Sigmoid colon (tissue), 6 donors: ENCODE measurements at regions not wholly inside any gene's neighbourhood (a gene's known extent, or its start where the extent isn't known, plus 50 kb on each side); places are given as distances from the start of the nearest gene placed in this dataset.

Experiments used
- DNase-seq: peaks from one replicate; pipeline ENCODE4 v3.0.0-alpha.2; 2019
- H3K27ac ChIP-seq, 4 donors: fragments of 200-600 bp; sonication (generic); one replicate each; pipeline ENCODE4 v1.5.1; 2016 to 2019; ENCODE audit warnings: mild to moderate bottlenecking in 1 of 4
- H3K27me3 ChIP-seq, 3 donors: fragments of 200-600 bp; sonication (generic); one replicate each; pipeline ENCODE4 v1.5.1; 2019; ENCODE audit warnings: mild to moderate bottlenecking in 1 of 3
- H3K36me3 ChIP-seq, 4 donors: fragments of 200-600 bp; sonication (generic); one replicate each; pipeline ENCODE4 v1.5.1; 2016 to 2019
- H3K4me1 ChIP-seq, 4 donors: fragments of 200-600 bp; sonication (generic); one replicate each; pipeline ENCODE4 v1.5.1; 2017 to 2019
- H3K4me3 ChIP-seq, 4 donors: fragments of 200-600 bp; sonication (generic); one replicate each; pipeline ENCODE4 v1.5.1; 2017 to 2019; ENCODE audit warnings: mild to moderate bottlenecking in 2 of 4, moderate library complexity in 1 of 4
- H3K9me3 ChIP-seq, 4 donors: fragments of 200-600 bp in 3 of 4; sonication (generic) in 3 of 4; one replicate each; pipeline versions ENCODE4 v1.5.1 to v1.6.1; 2013 to 2019
- EP300 ChIP-seq, 4 donors: sonication (generic); formaldehyde crosslinking; IDR thresholded peaks; one replicate each; pipeline ENCODE4 v1.6.1; 2017; ENCODE audit warnings: antibody characterized with exemption in 4 of 4
- POLR2A ChIP-seq, 2 donors: fragments of 450-650 bp; IDR thresholded peaks; one replicate each; pipeline ENCODE4 v1.6.1; 2016; ENCODE audit warnings: antibody characterized with exemption in 2 of 2, mild to moderate bottlenecking in 2 of 2, moderate library complexity in 2 of 2
- POLR2AphosphoS5 ChIP-seq, 4 donors: sonication (generic); formaldehyde crosslinking; IDR thresholded peaks; one replicate each; pipeline ENCODE4 v1.6.1; 2017; ENCODE audit warnings: antibody characterized with exemption in 4 of 4
- WGBS, 2 donors: extraction: QIAGEN DNeasy Blood & Tissue Kit; methylation state at CpG; one replicate each; pipeline ENCODE4 v1.1.7; 2013; 5-methylcytosine and 5-hydroxymethylcytosine counted together
- intact Hi-C: fragments of 100-400 bp; cut with DNase I; formaldehyde crosslinking; loops from one replicate; pipeline ENCODE4 v1.15.1; 2023
- TF ChIP-seq, protein P1 (sequence below), 4 experiments: fragments of 450-650 bp in 3 of 4; fragments of 200-600 bp in 1 of 4; IDR thresholded peaks; one replicate each; pipeline ENCODE4 v1.5.1; 2016 to 2019; ENCODE audit warnings: antibody characterized with exemption in 4 of 4, mild to moderate bottlenecking in 3 of 4, moderate library complexity in 2 of 4
- donor health status: healthy with polysubstance abuse.
- donor health status: healthy.

DNA sequence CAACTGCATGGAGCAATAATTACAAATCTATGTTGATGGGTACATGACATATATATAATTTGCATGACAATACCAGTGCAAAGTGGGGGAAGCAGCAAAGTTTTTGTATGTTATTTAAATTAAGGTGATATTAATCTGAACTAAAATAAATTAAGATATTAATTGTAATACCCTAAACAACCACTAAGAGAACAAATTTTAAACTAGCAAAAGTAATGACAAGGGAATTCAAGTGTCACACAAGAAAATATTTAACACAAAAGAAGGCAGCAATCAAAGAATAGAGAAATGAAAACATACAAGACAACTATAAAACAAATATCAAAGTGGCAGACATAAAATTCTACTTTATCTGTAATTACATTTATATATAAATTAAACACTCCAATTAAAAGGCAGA lies 2003.4 kb downstream of the MAT2B start:
- TF ChIP-seq POLR2AphosphoS5 (IDR thresholded peaks at IDR 0.05) (no peak), POLR2A (IDR thresholded peaks at IDR 0.05) (no peak)
- TF ChIP-seq, protein P1, sequence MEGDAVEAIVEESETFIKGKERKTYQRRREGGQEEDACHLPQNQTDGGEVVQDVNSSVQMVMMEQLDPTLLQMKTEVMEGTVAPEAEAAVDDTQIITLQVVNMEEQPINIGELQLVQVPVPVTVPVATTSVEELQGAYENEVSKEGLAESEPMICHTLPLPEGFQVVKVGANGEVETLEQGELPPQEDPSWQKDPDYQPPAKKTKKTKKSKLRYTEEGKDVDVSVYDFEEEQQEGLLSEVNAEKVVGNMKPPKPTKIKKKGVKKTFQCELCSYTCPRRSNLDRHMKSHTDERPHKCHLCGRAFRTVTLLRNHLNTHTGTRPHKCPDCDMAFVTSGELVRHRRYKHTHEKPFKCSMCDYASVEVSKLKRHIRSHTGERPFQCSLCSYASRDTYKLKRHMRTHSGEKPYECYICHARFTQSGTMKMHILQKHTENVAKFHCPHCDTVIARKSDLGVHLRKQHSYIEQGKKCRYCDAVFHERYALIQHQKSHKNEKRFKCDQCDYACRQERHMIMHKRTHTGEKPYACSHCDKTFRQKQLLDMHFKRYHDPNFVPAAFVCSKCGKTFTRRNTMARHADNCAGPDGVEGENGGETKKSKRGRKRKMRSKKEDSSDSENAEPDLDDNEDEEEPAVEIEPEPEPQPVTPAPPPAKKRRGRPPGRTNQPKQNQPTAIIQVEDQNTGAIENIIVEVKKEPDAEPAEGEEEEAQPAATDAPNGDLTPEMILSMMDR (IDR thresholded peaks at IDR 0.05), result peak in 1 of 4 experiments; percentile 21
- Histone ChIP-seq H3K9me3 (peaks cover 0 to 7% (median 0%) of the 10 kb centered on the region in 4 donors), H3K4me3 (no peak overlapping the region), H3K4me1 (no peaks in the 10 kb centered on the region), H3K27me3 (no peaks in the 10 kb centered on the region), H3K27ac (no peak overlapping the region), H3K36me3 (no peaks in the 10 kb centered on the region)
- intact Hi-C loops, result no loop called here
- no peak for DNase-seq

DNA sequence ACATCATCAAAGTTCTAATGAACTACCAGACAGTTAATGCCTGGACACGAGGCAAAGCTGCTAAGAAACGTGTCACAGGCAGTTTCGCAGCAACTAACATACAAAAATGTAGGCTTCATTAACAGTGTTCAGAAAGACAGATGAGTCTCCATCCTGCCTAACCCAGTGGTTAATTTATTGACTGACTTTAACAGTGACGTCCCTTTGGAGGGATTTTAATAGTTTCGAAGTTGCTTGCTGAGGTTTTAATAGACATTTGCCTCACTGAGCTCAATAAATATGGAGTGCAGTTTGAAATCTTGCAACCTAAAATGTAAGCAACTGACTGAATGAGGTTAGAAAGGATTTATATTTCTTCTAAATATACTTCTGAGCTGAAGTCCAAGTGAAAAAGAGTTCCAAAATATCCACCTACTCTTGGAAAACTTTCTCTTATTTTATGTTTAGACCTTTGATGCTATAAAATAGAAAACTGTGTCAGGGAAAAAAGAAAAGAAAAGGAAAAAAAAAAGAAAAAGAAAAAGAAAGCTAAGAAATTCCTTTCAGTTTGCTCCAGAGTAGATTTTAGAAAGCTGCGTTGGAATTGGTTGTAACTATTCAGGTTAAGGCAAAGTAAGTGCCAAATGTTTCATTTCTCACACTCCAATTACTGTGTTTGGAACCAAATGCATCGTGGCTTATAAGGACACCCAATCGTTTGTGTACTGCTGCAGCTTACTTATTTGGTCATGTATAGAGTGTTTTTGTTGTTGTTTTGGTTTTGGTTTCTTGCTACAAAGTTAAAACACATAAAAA lies 2016.6 kb downstream of the MAT2B start:
- Histone ChIP-seq H3K36me3 (no peaks in the 10 kb centered on the region), H3K27ac (peak overlapping the region in 2 of 4 donors; percentile 26 to 32), H3K4me3 (peak overlapping the region in 3 of 4 donors; percentile 2 to 10 (median 9)), H3K9me3 (no peaks in the 10 kb centered on the region), H3K4me1 (peaks cover 0 to 7% (median 4%) of the 10 kb centered on the region in 4 donors), H3K27me3 (no peaks in the 10 kb centered on the region)
- TF ChIP-seq POLR2A (IDR thresholded peaks at IDR 0.05) (no peak), POLR2AphosphoS5 (IDR thresholded peaks at IDR 0.05) (peak; percentile 17 to 46 (median 25)), EP300 (IDR thresholded peaks at IDR 0.05) (no peak)
- TF ChIP-seq, protein P1 (IDR thresholded peaks at IDR 0.05), result no peak
- DNase-seq, result no peak
- intact Hi-C loops, result no loop called here
- 64% methylated on average over 8 of the region's 8 CpGs for WGBS, 2 donors

DNA sequence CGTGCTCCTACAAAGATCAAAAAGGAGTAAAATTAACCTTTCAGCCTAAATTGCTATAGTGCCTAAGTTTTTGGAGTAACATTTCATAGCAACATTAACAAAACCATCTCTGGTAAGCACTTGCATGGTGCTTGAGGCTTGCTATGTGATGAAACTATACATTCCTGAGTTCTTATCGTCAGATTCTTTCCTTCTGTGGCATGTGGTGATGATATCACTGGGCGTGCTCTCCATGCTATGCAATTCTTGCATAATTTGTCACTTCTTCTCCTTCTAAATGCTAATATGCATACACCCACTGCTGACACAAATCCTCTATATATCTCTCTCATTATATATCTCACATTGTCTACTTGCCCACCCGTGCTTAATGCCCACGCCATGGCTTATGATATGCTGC lies 2019.9 kb downstream of the MAT2B start:
- WGBS, 2 donors, result 81 to 82% methylated on average over 5 of the region's 5 CpGs
- intact Hi-C loops, result no loop called here
- no peak for DNase-seq

DNA sequence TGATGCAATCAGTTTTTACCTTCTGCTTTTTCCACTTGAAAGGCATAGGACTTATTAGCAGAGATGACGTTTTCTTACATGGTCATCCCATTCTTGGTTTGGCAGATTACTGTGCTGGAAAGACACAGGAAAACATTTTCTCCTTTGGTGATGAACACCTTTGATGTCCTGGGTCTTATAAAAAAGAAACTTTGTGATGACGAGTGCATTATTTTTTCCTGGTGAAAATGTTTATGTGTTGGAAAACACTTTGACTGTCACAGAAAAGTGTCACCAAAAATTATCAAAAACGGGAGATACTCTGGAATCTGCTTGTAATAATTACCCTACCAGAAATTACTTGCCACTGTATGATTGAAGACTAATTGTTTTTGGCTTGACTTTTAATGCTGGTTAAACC lies 2020.9 kb downstream of the MAT2B start:
- DNase-seq, result no peak
- Histone ChIP-seq H3K4me3 (no peak overlapping the region), H3K27ac (no peak overlapping the region), H3K9me3 (peaks cover 0 to 9% (median 1%) of the 10 kb centered on the region in 4 donors), H3K4me1 (peaks cover 0 to 6% (median 3%) of the 10 kb centered on the region in 4 donors), H3K27me3 (no peaks in the 10 kb centered on the region), H3K36me3 (no peaks in the 10 kb centered on the region)
- intact Hi-C loops, result no loop called here
- 87 to 89% methylated on average over 3 of the region's 3 CpGs for WGBS, 2 donors
- no peak for TF ChIP-seq EP300 (IDR thresholded peaks at IDR 0.05)
- TF ChIP-seq POLR2AphosphoS5 (IDR thresholded peaks at IDR 0.05), result no peak
- TF ChIP-seq, protein P1 (IDR thresholded peaks at IDR 0.05), result no peak
- TF ChIP-seq POLR2A (IDR thresholded peaks at IDR 0.05), result no peak

More for the DNA sequence above, 2019.9 kb downstream of the MAT2B start:
- TF ChIP-seq EP300 (IDR thresholded peaks at IDR 0.05) (no peak), POLR2A (IDR thresholded peaks at IDR 0.05) (no peak), POLR2AphosphoS5 (IDR thresholded peaks at IDR 0.05) (no peak)
- TF ChIP-seq, protein P1 (IDR thresholded peaks at IDR 0.05), result no peak
- peaks cover 0 to 9% (median 1%) of the 10 kb centered on the region in 4 donors for H3K9me3 ChIP-seq
- peaks cover 0 to 7% (median 4%) of the 10 kb centered on the region in 4 donors for H3K4me1 ChIP-seq
- H3K36me3 ChIP-seq, result no peaks in the 10 kb centered on the region
- H3K27ac ChIP-seq, result no peak overlapping the region
- no peaks in the 10 kb centered on the region for H3K27me3 ChIP-seq
- no peak overlapping the region for H3K4me3 ChIP-seq
